H1 (cell line): ENCODE measurements at regions not wholly inside any gene's neighbourhood (a gene's known extent, or its start where the extent isn't known, plus 50 kb on each side); places are given as distances from the start of the nearest gene placed in this dataset.

ENCODE experiments used
- CTCF ChIA-PET: fragments of 300-600 bp; sonication (Branson Sonifier 250); formaldehyde crosslinking; loops from one replicate; lab custom pipeline; 2021; ENCODE audit not compliant: partially characterized antibody; lab: Charles Lee
- POLR2A ChIA-PET: fragments of 300-600 bp; sonication (Branson Sonifier 250); formaldehyde crosslinking; loops from one replicate; lab custom pipeline; 2021; ENCODE audit warnings: inconsistent platforms; ENCODE audit not compliant: partially characterized antibody; lab: Charles Lee
- DNase-seq, 2 experiments: peaks; one replicate each; pipeline versions ENCODE4 v3.0.0 to v3.0.0-alpha.2; 2010 to 2022; ENCODE audit warnings: low spot score in 2 of 2, low read depth in 1 of 2, mixed read lengths in 1 of 2
- FAIRE-seq: peaks from 2 replicates; lab custom pipeline; 2011; peaks lifted over from hg19 to GRCh38; lab: Jason Lieb, UNC
- H2AFZ ChIP-seq: 2 replicates; pipeline ENCODE4 v1.8.1; 2012; ENCODE audit warnings: low read length, inconsistent platforms
- H2AK5ac ChIP-seq: 2 replicates; pipeline ENCODE4 v1.6.1; 2013; ENCODE audit warnings: low read depth, low read length
- H2BK120ac ChIP-seq: replicated peaks from 2 replicates; pipeline ENCODE3; 2013; ENCODE audit warnings: low read depth, low read length, inconsistent platforms
- H2BK12ac ChIP-seq: 2 replicates; pipeline ENCODE4 v1.6.1; 2013; ENCODE audit warnings: low read depth, low read length
- H2BK15ac ChIP-seq: 2 replicates; pipeline ENCODE4 v1.6.1; 2013; ENCODE audit warnings: low read length
- H2BK20ac ChIP-seq: 2 replicates; pipeline ENCODE4 v1.6.1; 2013; ENCODE audit warnings: low read length
- H2BK5ac ChIP-seq: 2 replicates; pipeline ENCODE4 v1.6.1; 2013; ENCODE audit warnings: low read depth, low read length
- H3K14ac ChIP-seq: 2 replicates; pipeline ENCODE4 v1.6.1; 2013; ENCODE audit warnings: inconsistent platforms; ENCODE audit not compliant: insufficient read length
- H3K18ac ChIP-seq: 2 replicates; pipeline ENCODE4 v1.6.1; 2013; ENCODE audit warnings: low read length; ENCODE audit errors: extremely low read depth
- H3K23ac ChIP-seq: 2 replicates; pipeline ENCODE4 v1.6.1; 2013; ENCODE audit warnings: inconsistent platforms; ENCODE audit not compliant: insufficient read length
- H3K23me2 ChIP-seq: 2 replicates; pipeline ENCODE4 v1.6.1; 2013; ENCODE audit warnings: low read depth, low read length
- H3K27ac ChIP-seq: 2 replicates; pipeline ENCODE4 v1.6.1; 2011; ENCODE audit warnings: low read depth, low read length, inconsistent platforms
- H3K27me3 ChIP-seq, 4 experiments: replicated peaks in 1 of 4; 1 replicate in 1 of 4; 2 replicates in 3 of 4; pipeline versions ENCODE4 v1.6.1 to v1.8.1; 2011 to 2013; ENCODE audit warnings: low read length in 3 of 4, mild to moderate bottlenecking in 3 of 4, inconsistent platforms in 2 of 4, mixed read lengths in 2 of 4, moderate library complexity in 1 of 4; ENCODE audit not compliant: control insufficient read depth in 3 of 4, insufficient read depth in 3 of 4; ENCODE audit errors: extremely low read depth in 1 of 4
- H3K36me3 ChIP-seq, 4 experiments: 2 replicates each; pipeline versions ENCODE4 v1.6.1 to v1.8.1; 2011 to 2013; ENCODE audit warnings: mild to moderate bottlenecking in 4 of 4, low read length in 3 of 4, moderate library complexity in 2 of 4, control low read depth in 1 of 4, inconsistent platforms in 1 of 4; ENCODE audit not compliant: insufficient read depth in 4 of 4, control insufficient read depth in 2 of 4
- H3K4ac ChIP-seq: replicated peaks from 2 replicates; pipeline ENCODE3; 2013; ENCODE audit warnings: low read length, low read depth, mixed read lengths, inconsistent platforms; ENCODE audit not compliant: insufficient read length
- H3K4me1 ChIP-seq, 4 experiments: replicated peaks in 1 of 4; 1 replicate in 1 of 4; 2 replicates in 3 of 4; pipeline versions ENCODE4 v1.6.1 to v1.8.1; 2011 to 2013; ENCODE audit warnings: low read length in 3 of 4, inconsistent platforms in 2 of 4, mixed read lengths in 1 of 4; ENCODE audit not compliant: insufficient read depth in 4 of 4, control insufficient read depth in 3 of 4
- H3K4me2 ChIP-seq, 2 experiments: 2 replicates each; pipeline versions ENCODE4 v1.6.1 to v1.8.1; 2011 to 2013; ENCODE audit warnings: low read depth in 2 of 2, low read length in 2 of 2, control low read depth in 1 of 2, inconsistent platforms in 1 of 2, mild to moderate bottlenecking in 1 of 2; ENCODE audit not compliant: insufficient read depth in 1 of 2
- H3K4me3 ChIP-seq, 4 experiments: fragments of 200-600, 300-600 bp in 1 of 4; sonication (generic), shearing (Covaris generic), sonication (Bioruptor Twin) in 1 of 4; 2 replicates each; pipeline versions ENCODE4 v1.5.1 to v1.8.1; 2011 to 2016; ENCODE audit warnings: low read length in 4 of 4, low read depth in 3 of 4, control low read depth in 2 of 4, inconsistent platforms in 2 of 4, mild to moderate bottlenecking in 2 of 4, mixed read lengths in 1 of 4, moderate library complexity in 1 of 4; ENCODE audit not compliant: insufficient read depth in 2 of 4; ENCODE audit errors: extremely low read depth in 1 of 4
- H3K56ac ChIP-seq: replicated peaks from 2 replicates; pipeline ENCODE3; 2013; ENCODE audit warnings: low read depth, mild to moderate bottlenecking, mixed read lengths, low read length, inconsistent platforms; ENCODE audit not compliant: insufficient read length
- H3K79me1 ChIP-seq: 2 replicates; pipeline ENCODE4 v1.6.1; 2013; ENCODE audit warnings: low read depth, low read length, control low read depth
- H3K79me2 ChIP-seq, 2 experiments: 2 replicates each; pipeline versions ENCODE4 v1.6.1 to v1.8.1; 2012 to 2013; ENCODE audit warnings: low read length in 2 of 2, mild to moderate bottlenecking in 2 of 2, inconsistent platforms in 1 of 2; ENCODE audit not compliant: insufficient read depth in 2 of 2, control insufficient read depth in 1 of 2
- H3K9ac ChIP-seq, 4 experiments: replicated peaks in 1 of 4; 1 replicate in 1 of 4; 2 replicates in 3 of 4; pipeline versions ENCODE4 v1.6.1 to v1.8.1; 2011 to 2013; ENCODE audit warnings: low read depth in 3 of 4, low read length in 3 of 4, control low read depth in 2 of 4, mild to moderate bottlenecking in 2 of 4, moderate library complexity in 2 of 4, inconsistent platforms in 1 of 4; ENCODE audit errors: extremely low read depth in 1 of 4
- H3K9me3 ChIP-seq, 2 experiments: 2 replicates each; pipeline versions ENCODE4 v1.6.1 to v1.8.1; 2012 to 2013; ENCODE audit warnings: mild to moderate bottlenecking in 2 of 2, moderate library complexity in 2 of 2, control low read depth in 1 of 2, inconsistent platforms in 1 of 2, low read depth in 1 of 2, low read length in 1 of 2, mixed read lengths in 1 of 2; ENCODE audit not compliant: insufficient read depth in 2 of 2
- H4K20me1 ChIP-seq, 2 experiments: replicated peaks in 1 of 2; 2 replicates each; pipeline versions ENCODE3 to v1.8.1; 2011 to 2013; ENCODE audit warnings: inconsistent platforms in 2 of 2, low read length in 2 of 2, mild to moderate bottlenecking in 1 of 2; ENCODE audit not compliant: insufficient read depth in 2 of 2, control insufficient read depth in 1 of 2
- H4K5ac ChIP-seq: 2 replicates; pipeline ENCODE4 v1.6.1; 2013; ENCODE audit warnings: low read length, low read depth, mixed read lengths, inconsistent platforms; ENCODE audit not compliant: insufficient read length
- H4K8ac ChIP-seq: 2 replicates; pipeline ENCODE4 v1.8.0; 2013; ENCODE audit warnings: mild to moderate bottlenecking, moderate library complexity, low read length, inconsistent platforms; ENCODE audit not compliant: insufficient read depth; ENCODE audit errors: extremely low read depth
- H4K91ac ChIP-seq: replicated peaks from 2 replicates; pipeline ENCODE3; 2013; ENCODE audit warnings: low read length, mixed read lengths, inconsistent platforms; ENCODE audit not compliant: insufficient read length
- GTF2F1 ChIP-seq: IDR thresholded peaks from 2 replicates; pipeline ENCODE4 v1.6.1; 2012; ENCODE audit warnings: low read depth, low read length, improper control_type of control experiment, borderline replicate concordance
- JUN ChIP-seq: IDR thresholded peaks from 2 replicates; pipeline ENCODE4 v1.6.1; 2011; ENCODE audit warnings: low read depth, mild to moderate bottlenecking, improper control_type of control experiment, low read length
- WGBS, 2 experiments: shearing (Covaris generic) in 1 of 2; methylation state at CpG; one replicate each; pipeline versions ENCODE4 v1.1.6 to v1.1.7; 2013 to 2015; ENCODE audit warnings: low lambda C conversion rate in 2 of 2, mixed read lengths in 2 of 2, inconsistent platforms in 1 of 2, low coverage in 1 of 2, missing lambda C conversion rate in 1 of 2; ENCODE audit not compliant: insufficient replicate concordance in 2 of 2, insufficient coverage in 1 of 2, insufficient read length in 1 of 2; ENCODE audit errors: extremely low coverage in 1 of 2, missing lambda C conversion rate in 1 of 2; 5-methylcytosine and 5-hydroxymethylcytosine counted together
- TF ChIP-seq, protein P1 (sequence below): IDR thresholded peaks from 2 replicates; pipeline ENCODE4 v1.6.1; 2011; ENCODE audit warnings: low read depth, mild to moderate bottlenecking, low read length; ENCODE audit not compliant: insufficient read depth
- TF ChIP-seq, protein P2 (sequence below): IDR thresholded peaks from 2 replicates; pipeline ENCODE4 v1.6.1; 2011; ENCODE audit warnings: low read length, improper control_type of control experiment

DNA sequence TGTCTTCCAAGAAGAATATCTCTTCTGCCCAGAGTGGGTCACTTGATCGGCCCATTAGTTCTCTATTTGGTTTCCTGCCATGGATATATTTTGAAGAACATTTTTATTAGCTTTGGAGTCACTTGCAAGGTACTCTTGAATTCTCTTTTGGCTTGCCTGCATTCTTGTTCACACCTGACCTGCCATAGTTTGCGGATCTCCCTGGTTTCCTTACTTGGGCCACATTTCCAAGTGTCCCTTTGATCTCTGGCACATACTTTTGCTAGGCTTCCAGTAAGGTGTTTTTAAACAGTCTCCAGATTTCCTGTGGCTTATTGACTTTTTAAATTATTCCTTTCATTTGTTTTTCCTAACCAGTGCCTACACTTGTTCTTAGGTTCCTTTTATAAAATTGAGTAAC lies 488.5 kb upstream of the MDFIC2 start (continued):
- no peak for TF ChIP-seq JUN
- TF ChIP-seq, all 59 proteins: peak for 0

DNA sequence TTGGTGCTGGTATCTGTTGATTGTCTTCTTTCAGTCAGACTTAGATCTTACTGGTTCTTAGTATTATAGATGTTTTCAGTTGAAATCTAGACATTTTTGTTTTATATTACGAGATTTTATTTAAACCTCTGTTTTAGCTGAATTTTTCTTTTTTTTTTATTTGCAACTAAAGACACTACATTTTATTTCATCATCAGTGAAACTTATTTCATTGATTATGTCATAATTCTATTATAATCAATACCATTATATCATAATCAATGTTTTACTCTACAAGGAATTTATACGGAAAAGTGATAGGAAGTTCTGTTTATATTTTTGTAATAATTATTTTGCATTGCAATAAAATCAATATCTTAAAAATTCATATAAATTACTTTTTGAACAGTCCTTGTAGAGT lies 477.4 kb upstream of the MDFIC2 start:
- no peak overlapping the region for H2BK120ac ChIP-seq
- H4K8ac ChIP-seq, result no peak overlapping the region
- no peaks in the 10 kb centered on the region for H4K20me1 ChIP-seq
- H2BK12ac ChIP-seq, result no peak overlapping the region
- H3K27me3 ChIP-seq, result no peaks in the 10 kb centered on the region
- DNase-seq (no peak), FAIRE-seq (no peak)
- H3K27ac ChIP-seq, result no peak overlapping the region
- H3K4me1 ChIP-seq, result no peaks in the 10 kb centered on the region
- H3K4me2 ChIP-seq, result no peak overlapping the region
- H3K9ac ChIP-seq, result no peak overlapping the region
- H2BK15ac ChIP-seq, result no peak overlapping the region
- H4K5ac ChIP-seq, result no peak overlapping the region
- no peak overlapping the region for H3K4ac ChIP-seq
- H2BK20ac ChIP-seq, result no peak overlapping the region
- no peak overlapping the region for H2AK5ac ChIP-seq
- H3K23me2 ChIP-seq, result no peaks in the 10 kb centered on the region
- H3K36me3 ChIP-seq, result no peaks in the 10 kb centered on the region
- no peak overlapping the region for H4K91ac ChIP-seq
- POLR2A ChIA-PET, result no interaction called here
- H2BK5ac ChIP-seq, result no peak overlapping the region
- no peak overlapping the region for H3K14ac ChIP-seq
- WGBS, 2 experiments, result 83% methylated on average over 2 of the region's 2 CpGs; no CpG with 5 or more reads in 1 of the 2 experiments
- no peak overlapping the region for H3K18ac ChIP-seq
- no peak overlapping the region for H2AFZ ChIP-seq
- H3K23ac ChIP-seq, result no peak overlapping the region
- CTCF ChIA-PET, result interaction anchor here (1.0 kb wide), 1 partner anchor 160 kb away, joined by 4 read pairs; no protein-coding TSS in a partner anchor
- no peak overlapping the region for H3K4me3 ChIP-seq
- H3K56ac ChIP-seq, result no peak overlapping the region
- no peaks in the 10 kb centered on the region for H3K79me1 ChIP-seq
- no peaks in the 10 kb centered on the region for H3K9me3 ChIP-seq
- no peaks in the 10 kb centered on the region for H3K79me2 ChIP-seq
- TF ChIP-seq, protein P1, sequence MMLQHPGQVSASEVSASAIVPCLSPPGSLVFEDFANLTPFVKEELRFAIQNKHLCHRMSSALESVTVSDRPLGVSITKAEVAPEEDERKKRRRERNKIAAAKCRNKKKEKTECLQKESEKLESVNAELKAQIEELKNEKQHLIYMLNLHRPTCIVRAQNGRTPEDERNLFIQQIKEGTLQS, result no peak
- TF ChIP-seq GTF2F1, result no peak
- TF ChIP-seq, protein P2, sequence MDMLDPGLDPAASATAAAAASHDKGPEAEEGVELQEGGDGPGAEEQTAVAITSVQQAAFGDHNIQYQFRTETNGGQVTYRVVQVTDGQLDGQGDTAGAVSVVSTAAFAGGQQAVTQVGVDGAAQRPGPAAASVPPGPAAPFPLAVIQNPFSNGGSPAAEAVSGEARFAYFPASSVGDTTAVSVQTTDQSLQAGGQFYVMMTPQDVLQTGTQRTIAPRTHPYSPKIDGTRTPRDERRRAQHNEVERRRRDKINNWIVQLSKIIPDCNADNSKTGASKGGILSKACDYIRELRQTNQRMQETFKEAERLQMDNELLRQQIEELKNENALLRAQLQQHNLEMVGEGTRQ, result no peak
